Prostate gland (tissue), 2 donors: ENCODE measurements at regions not wholly inside any gene's neighbourhood (a gene's known extent, or its start where the extent isn't known, plus 50 kb on each side); places are given as distances from the start of the nearest gene placed in this dataset.

Experiments used
- DNase-seq: peaks from one replicate; pipeline ENCODE4 v3.0.0-alpha.2; 2019; ENCODE audit warnings: low spot score
- H3K27ac ChIP-seq, 2 donors: fragments of 200-600 bp; sonication (generic); 2 replicates each; pipeline ENCODE4 v1.5.1; 2017 to 2019
- H3K27me3 ChIP-seq: fragments of 200-600 bp; sonication (generic); replicated peaks from 2 replicates; pipeline ENCODE4 v1.5.1; 2019; ENCODE audit not compliant: insufficient read depth
- H3K36me3 ChIP-seq, 2 donors: fragments of 200-600 bp; sonication (generic); 1 replicate in 1 of 2; 2 replicates in 1 of 2; pipeline versions ENCODE4 v1.5.1 to v1.8.1; 2017 to 2019
- H3K4me1 ChIP-seq: fragments of 200-600 bp; sonication (generic); replicated peaks from 2 replicates; pipeline ENCODE4 v1.5.1; 2019
- H3K4me3 ChIP-seq, 2 donors: fragments of 200-600 bp; sonication (generic); 2 replicates each; pipeline ENCODE4 v1.5.1; 2017 to 2019
- H3K9me3 ChIP-seq: fragments of 200-600 bp; sonication (generic); 2 replicates; pipeline ENCODE4 v1.5.1; 2017
- POLR2A ChIP-seq: fragments of 450-650 bp; IDR thresholded peaks from one replicate; pipeline ENCODE4 v1.6.1; 2016; ENCODE audit warnings: antibody characterized with exemption, mild to moderate bottlenecking
- POLR2AphosphoS5 ChIP-seq: sonication (generic); formaldehyde crosslinking; IDR thresholded peaks from one replicate; pipeline ENCODE4 v1.6.1; 2017; ENCODE audit warnings: antibody characterized with exemption
- WGBS: methylation state at CpG from one replicate; pipeline ENCODE4 v1.1.5; 2018; 5-methylcytosine and 5-hydroxymethylcytosine counted together
- intact Hi-C: fragments of 100-400 bp; cut with DNase I; formaldehyde crosslinking; loops from one replicate; pipeline ENCODE4 v1.14.2; 2022
- TF ChIP-seq, protein P1 (sequence below), 4 experiments: fragments of 200-600 bp in 2 of 4; fragments of 450-650 bp in 2 of 4; sonication (generic) in 2 of 4; IDR thresholded peaks; 1 replicate in 3 of 4; 2 replicates in 1 of 4; pipeline ENCODE4 v1.5.1; 2016 to 2019; ENCODE audit warnings: antibody characterized with exemption in 4 of 4, mild to moderate bottlenecking in 2 of 4, moderate library complexity in 2 of 4

DNA sequence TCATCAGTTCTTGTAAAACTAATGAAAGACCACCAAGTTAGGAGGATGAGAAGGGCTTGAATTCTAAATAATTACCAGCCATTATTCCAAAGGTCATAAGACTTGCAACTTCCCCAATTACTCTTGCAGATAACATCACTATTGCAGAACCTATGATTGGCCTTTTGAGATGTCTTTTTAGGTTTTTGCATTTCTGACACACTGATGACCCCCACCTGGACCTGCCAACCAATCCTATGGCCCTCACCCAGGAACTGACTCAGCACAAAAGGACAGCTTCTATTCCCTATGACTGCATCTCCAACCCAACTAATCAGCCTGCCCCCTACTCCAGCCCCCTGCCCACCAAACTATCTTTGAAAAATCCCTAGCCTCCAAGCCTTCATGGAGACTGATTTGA is 111.5 kb upstream of the COPS8 start:
- TF ChIP-seq POLR2A (no peak), POLR2AphosphoS5 (no peak)
- TF ChIP-seq, protein P1, sequence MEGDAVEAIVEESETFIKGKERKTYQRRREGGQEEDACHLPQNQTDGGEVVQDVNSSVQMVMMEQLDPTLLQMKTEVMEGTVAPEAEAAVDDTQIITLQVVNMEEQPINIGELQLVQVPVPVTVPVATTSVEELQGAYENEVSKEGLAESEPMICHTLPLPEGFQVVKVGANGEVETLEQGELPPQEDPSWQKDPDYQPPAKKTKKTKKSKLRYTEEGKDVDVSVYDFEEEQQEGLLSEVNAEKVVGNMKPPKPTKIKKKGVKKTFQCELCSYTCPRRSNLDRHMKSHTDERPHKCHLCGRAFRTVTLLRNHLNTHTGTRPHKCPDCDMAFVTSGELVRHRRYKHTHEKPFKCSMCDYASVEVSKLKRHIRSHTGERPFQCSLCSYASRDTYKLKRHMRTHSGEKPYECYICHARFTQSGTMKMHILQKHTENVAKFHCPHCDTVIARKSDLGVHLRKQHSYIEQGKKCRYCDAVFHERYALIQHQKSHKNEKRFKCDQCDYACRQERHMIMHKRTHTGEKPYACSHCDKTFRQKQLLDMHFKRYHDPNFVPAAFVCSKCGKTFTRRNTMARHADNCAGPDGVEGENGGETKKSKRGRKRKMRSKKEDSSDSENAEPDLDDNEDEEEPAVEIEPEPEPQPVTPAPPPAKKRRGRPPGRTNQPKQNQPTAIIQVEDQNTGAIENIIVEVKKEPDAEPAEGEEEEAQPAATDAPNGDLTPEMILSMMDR (IDR thresholded peaks at IDR 0.05) = no peak
- no peak for DNase-seq
- Histone ChIP-seq H3K36me3 (no peaks in the 10 kb centered on the region), H3K4me1 (no peaks in the 10 kb centered on the region), H3K9me3 (no peaks in the 10 kb centered on the region), H3K27ac (no peak overlapping the region), H3K27me3 (no peaks in the 10 kb centered on the region), H3K4me3 (no peak overlapping the region)
- intact Hi-C loops = no loop called here

DNA sequence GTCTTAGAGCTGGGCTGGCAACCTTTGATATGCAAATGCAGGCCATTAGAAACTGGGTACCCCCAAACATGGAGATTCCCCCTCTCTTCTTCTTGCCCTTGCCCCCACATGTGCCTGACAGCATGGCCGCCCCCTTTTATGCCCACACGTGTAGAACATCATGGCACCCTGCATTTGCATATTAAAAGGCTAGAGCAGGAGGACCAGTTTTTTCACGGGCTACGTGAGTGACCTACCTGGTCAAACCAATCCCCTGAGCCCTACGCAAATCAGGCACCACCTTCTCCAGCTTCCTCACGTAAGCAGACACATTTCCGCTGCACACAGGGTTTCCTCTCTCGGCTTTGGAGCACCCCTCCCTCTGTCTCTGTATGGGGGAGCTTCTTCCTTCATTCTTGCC is 110.9 kb upstream of the COPS8 start:
- WGBS = 90% methylated on average over 8 of the region's 8 CpGs
- no peaks in the 10 kb centered on the region for H3K9me3 ChIP-seq
- intact Hi-C loops = no loop called here
- H3K36me3 ChIP-seq = no peaks in the 10 kb centered on the region
- no peaks in the 10 kb centered on the region for H3K27me3 ChIP-seq
- no peak overlapping the region for H3K4me3 ChIP-seq
- no peaks in the 10 kb centered on the region for H3K4me1 ChIP-seq
- TF ChIP-seq, protein P1 (IDR thresholded peaks at IDR 0.05) = no peak
- TF ChIP-seq POLR2AphosphoS5 (no peak), POLR2A (no peak)
- DNase-seq = no peak
- H3K27ac ChIP-seq = no peak overlapping the region

DNA sequence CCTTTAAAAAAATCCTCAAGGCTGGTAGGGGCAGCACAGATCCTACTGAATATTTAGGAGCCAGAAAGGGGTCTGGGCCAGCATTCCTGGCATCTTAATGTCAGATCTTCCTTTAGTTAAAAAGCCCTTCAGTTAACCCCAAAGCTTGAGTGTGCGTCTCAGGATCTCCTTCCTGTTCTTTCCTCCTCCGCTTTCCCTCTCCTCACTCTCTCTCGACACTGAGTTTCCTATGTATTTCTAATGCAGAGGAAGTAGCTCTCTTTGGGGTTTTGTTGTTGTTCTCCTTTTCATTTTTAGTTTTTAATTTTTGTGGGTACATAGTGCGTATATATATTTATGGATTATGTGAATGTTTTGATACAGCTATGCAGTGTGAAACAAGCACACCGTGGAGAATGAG is 109.9 kb upstream of the COPS8 start:
- intact Hi-C loops = no loop called here
- no peaks in the 10 kb centered on the region for H3K36me3 ChIP-seq
- 92% methylated on average over 5 of the region's 5 CpGs for WGBS
- H3K4me3 ChIP-seq = no peak overlapping the region
- no peak for DNase-seq
- H3K27ac ChIP-seq = no peak overlapping the region
- H3K4me1 ChIP-seq = no peaks in the 10 kb centered on the region
- H3K27me3 ChIP-seq = no peaks in the 10 kb centered on the region
- no peaks in the 10 kb centered on the region for H3K9me3 ChIP-seq
- TF ChIP-seq POLR2AphosphoS5 = no peak
- TF ChIP-seq POLR2A = no peak
- TF ChIP-seq, protein P1 (IDR thresholded peaks at IDR 0.05) = no peak

DNA sequence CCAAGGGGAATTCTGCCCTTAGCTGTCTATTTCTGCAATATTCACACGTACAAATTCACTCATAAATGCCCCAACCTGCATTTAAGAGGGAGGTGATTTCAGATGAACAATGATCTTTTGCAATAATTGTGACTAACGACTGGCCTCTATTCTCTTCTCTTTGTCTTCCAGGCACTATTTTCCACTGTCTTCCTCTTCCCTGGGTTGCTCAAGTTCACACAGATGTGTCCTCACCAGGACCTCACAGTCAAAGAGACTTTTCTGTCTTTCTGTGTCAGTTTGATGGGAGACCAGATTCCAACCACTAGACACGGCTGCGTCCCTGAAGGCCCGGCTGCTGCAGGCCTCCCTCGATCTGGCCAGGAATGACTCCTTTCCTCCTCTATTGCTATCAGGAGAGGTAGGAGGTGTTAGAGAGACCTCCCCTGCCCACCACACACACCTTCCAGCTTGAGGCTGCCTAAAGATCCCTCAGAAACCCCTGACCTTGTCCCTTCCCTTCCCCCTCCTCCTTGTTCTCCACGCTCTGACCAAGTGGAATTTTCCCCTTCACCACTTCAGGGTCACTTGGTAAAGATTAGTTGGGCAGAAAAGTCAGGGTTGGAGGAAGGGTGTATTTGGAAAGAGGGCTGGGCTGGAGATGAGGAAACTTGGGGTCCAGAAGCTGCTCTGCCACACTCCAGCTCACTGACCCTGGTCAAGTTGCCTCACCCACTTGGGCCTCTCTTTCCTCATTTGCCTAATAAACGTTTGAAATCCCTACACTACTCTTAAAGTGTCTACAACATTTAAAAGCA is 109.2 kb upstream of the COPS8 start:
- H3K9me3 ChIP-seq = no peaks in the 10 kb centered on the region
- H3K27ac ChIP-seq = no peak overlapping the region
- no peaks in the 10 kb centered on the region for H3K27me3 ChIP-seq
- H3K4me1 ChIP-seq = no peaks in the 10 kb centered on the region
- TF ChIP-seq POLR2AphosphoS5 = no peak
- TF ChIP-seq POLR2A = no peak
- TF ChIP-seq, protein P1 (IDR thresholded peaks at IDR 0.05) = no peak
- H3K4me3 ChIP-seq = no peak overlapping the region
- intact Hi-C loops = no loop called here
- H3K36me3 ChIP-seq = no peaks in the 10 kb centered on the region
- WGBS = 81% methylated on average over 8 of the region's 8 CpGs
- DNase-seq = no peak
